ENCODE measurements at regions not wholly inside any gene's neighbourhood (a gene's known extent, or its start where the extent isn't known, plus 50 kb on each side); places are given as distances from the start of the nearest gene placed in this dataset.
"Not testable (repeated sequence)": the region's sequence is repeated elsewhere in the genome, so short reads cannot be mapped to it uniquely, and the experiment has no call there.

DNA sequence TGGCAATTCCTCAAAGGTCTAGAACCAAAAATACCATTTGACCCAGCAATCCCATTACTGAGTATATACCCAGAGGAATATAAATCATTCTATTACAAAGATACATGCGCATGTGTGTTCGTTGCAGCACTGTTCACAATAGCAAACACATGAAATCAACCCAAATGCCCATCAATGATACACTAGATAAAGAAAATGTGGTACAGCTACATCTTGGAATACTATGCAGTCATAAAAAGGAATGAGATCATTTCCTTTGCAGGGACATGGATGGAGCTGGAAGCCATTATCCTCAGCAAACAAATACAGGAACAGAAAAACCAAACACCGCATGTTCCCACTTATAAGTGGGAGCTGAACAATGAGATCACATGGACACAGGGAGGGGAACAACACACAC, 95.9 kb upstream of the LYPLAL1 start:
- TF ChIP-seq POLR2A (IDR thresholded peaks at IDR 0.05; ENCODE audit: low read length); GATA1 (IDR thresholded peaks at IDR 0.05; ENCODE audit: low read depth, low read length): not testable (repeated sequence)
